Osteoblast (primary cell): ENCODE measurements at regions not wholly inside any gene's neighbourhood (a gene's known extent, or its start where the extent isn't known, plus 50 kb on each side); places are given as distances from the start of the nearest gene placed in this dataset.

ENCODE experiments used
- DNase-seq: peaks from one replicate; pipeline ENCODE4 v3.0.0; 2011; ENCODE audit warnings: low spot score, mixed read lengths; ENCODE audit not compliant: insufficient read length; ENCODE audit errors: missing footprints
- H2AFZ ChIP-seq: 2 replicates; pipeline ENCODE4 v1.6.0; 2011; ENCODE audit warnings: mild to moderate bottlenecking, low read length
- H3K27ac ChIP-seq: 2 replicates; pipeline ENCODE4 v1.5.1; 2011; ENCODE audit warnings: mild to moderate bottlenecking, low read depth, low read length, moderate library complexity
- H3K27me3 ChIP-seq: 2 replicates; pipeline ENCODE4 v1.6.0; 2012; ENCODE audit warnings: mild to moderate bottlenecking, control low read depth, inconsistent platforms, low read length, moderate library complexity; ENCODE audit not compliant: insufficient read depth
- H3K36me3 ChIP-seq: 2 replicates; pipeline ENCODE4 v1.5.1; 2011; ENCODE audit warnings: mild to moderate bottlenecking, low read length, control low read depth, moderate library complexity; ENCODE audit not compliant: insufficient read depth
- H3K4me1 ChIP-seq: 2 replicates; pipeline ENCODE4 v1.5.1; 2011; ENCODE audit warnings: mild to moderate bottlenecking, low read length, control low read depth, moderate library complexity; ENCODE audit not compliant: insufficient read depth
- H3K4me2 ChIP-seq: 2 replicates; pipeline ENCODE4 v1.6.0; 2011; ENCODE audit warnings: mild to moderate bottlenecking, low read length; ENCODE audit not compliant: insufficient read depth
- H3K4me3 ChIP-seq: fragments of 200-600 bp; sonication (generic); 3 replicates; pipeline ENCODE4 v1.5.1; 2012; ENCODE audit warnings: mild to moderate bottlenecking, low read length, inconsistent platforms; ENCODE audit not compliant: insufficient read depth
- H3K79me2 ChIP-seq: 2 replicates; pipeline ENCODE4 v1.6.0; 2012; ENCODE audit warnings: mild to moderate bottlenecking, low read length, control low read depth, inconsistent platforms; ENCODE audit not compliant: insufficient read depth
- H3K9me3 ChIP-seq: 2 replicates; pipeline ENCODE4 v1.5.1; 2011; ENCODE audit warnings: low read depth, low read length, control low read depth
- H4K20me1 ChIP-seq: 2 replicates; pipeline ENCODE4 v1.6.0; 2012; ENCODE audit warnings: mild to moderate bottlenecking, low read length, control low read depth; ENCODE audit not compliant: insufficient read depth
- TF ChIP-seq, protein P1 (sequence below): IDR thresholded peaks from 2 replicates; pipeline ENCODE4 v1.5.1; 2011; ENCODE audit warnings: mild to moderate bottlenecking, low read depth, low read length, moderate library complexity; ENCODE audit errors: extremely low read depth

DNA sequence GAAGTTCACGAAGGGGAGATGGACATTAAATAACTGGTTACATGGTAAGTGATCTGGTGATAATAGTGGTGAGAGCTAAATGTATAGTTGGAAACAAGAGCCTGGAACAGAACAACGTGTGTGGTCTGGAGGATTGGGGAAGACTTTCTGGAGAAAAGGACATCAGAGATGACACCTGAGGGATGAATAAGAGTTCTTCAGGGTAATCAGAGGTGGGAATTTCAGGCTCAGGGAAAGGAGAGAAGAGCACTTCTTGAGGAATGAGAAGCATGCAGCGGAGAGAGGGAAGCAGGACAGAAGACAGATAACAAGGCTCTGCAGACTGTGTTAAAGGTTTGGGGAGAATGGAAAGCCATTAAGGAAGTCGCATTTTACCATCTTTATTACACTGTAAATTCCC, 450.7 kb downstream of the TNS1 start:
- Histone ChIP-seq H2AFZ (no peak overlapping the region), H3K79me2 (no peaks in the 10 kb centered on the region), H3K9me3 (no peaks in the 10 kb centered on the region), H3K27me3 (no peaks in the 10 kb centered on the region), H3K4me2 (peak overlapping the region; percentile 35), H4K20me1 (no peaks in the 10 kb centered on the region), H3K4me3 (no peak overlapping the region), H3K4me1 (peaks cover 37% of the 10 kb centered on the region), H3K36me3 (no peaks in the 10 kb centered on the region), H3K27ac (no peak overlapping the region)
- TF ChIP-seq, protein P1, sequence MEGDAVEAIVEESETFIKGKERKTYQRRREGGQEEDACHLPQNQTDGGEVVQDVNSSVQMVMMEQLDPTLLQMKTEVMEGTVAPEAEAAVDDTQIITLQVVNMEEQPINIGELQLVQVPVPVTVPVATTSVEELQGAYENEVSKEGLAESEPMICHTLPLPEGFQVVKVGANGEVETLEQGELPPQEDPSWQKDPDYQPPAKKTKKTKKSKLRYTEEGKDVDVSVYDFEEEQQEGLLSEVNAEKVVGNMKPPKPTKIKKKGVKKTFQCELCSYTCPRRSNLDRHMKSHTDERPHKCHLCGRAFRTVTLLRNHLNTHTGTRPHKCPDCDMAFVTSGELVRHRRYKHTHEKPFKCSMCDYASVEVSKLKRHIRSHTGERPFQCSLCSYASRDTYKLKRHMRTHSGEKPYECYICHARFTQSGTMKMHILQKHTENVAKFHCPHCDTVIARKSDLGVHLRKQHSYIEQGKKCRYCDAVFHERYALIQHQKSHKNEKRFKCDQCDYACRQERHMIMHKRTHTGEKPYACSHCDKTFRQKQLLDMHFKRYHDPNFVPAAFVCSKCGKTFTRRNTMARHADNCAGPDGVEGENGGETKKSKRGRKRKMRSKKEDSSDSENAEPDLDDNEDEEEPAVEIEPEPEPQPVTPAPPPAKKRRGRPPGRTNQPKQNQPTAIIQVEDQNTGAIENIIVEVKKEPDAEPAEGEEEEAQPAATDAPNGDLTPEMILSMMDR = no peak
- DNase-seq = no peak

- TF ChIP-seq, protein P1 = no peak
- Histone ChIP-seq H3K9me3 (no peaks in the 10 kb centered on the region), H3K4me3 (no peak overlapping the region), H3K27me3 (no peaks in the 10 kb centered on the region), H4K20me1 (no peaks in the 10 kb centered on the region), H3K36me3 (no peaks in the 10 kb centered on the region), H3K27ac (no peak overlapping the region), H2AFZ (no peak overlapping the region), H3K79me2 (no peaks in the 10 kb centered on the region), H3K4me1 (peaks cover 37% of the 10 kb centered on the region), H3K4me2 (peak overlapping the region; percentile 35)
- peak; percentile 56 for DNase-seq
These were observed 451.4 kb downstream of the TNS1 start for GRCh38 chr2:217551252-217551899.

DNA sequence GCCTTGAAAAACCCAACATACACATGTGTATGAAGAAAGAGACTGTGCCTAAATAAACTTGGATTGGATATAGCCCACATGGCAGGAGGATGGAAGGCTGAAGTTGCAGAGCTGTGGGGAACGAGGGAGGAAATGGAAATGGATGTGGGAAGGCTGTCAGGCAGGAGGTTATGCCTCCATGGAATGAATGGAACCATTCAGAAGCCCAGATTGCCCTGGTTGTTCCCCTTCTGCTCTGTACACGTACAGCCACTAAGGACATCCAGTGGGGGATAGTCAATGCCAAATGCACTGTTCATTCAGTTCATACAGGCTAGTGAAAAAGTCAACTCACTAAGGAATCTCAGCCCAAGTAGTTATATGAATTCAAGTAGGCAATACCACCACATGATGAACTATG, 463.7 kb downstream of the TNS1 start:
- TF ChIP-seq, protein P1 = no peak
- no peaks in the 10 kb centered on the region for H4K20me1 ChIP-seq
- no peak overlapping the region for H3K4me2 ChIP-seq
- no peaks in the 10 kb centered on the region for H3K79me2 ChIP-seq
- DNase-seq = no peak
- H2AFZ ChIP-seq = no peak overlapping the region
- H3K36me3 ChIP-seq = no peaks in the 10 kb centered on the region
- H3K27ac ChIP-seq = no peak overlapping the region
- H3K4me1 ChIP-seq = no peaks in the 10 kb centered on the region
- H3K4me3 ChIP-seq = no peak overlapping the region
- H3K9me3 ChIP-seq = no peaks in the 10 kb centered on the region
- H3K27me3 ChIP-seq = peaks cover 35% of the 10 kb centered on the region

- no peak overlapping the region for H3K27ac ChIP-seq
- no peaks in the 10 kb centered on the region for H4K20me1 ChIP-seq
- no peak overlapping the region for H3K4me3 ChIP-seq
- H3K4me1 ChIP-seq = no peaks in the 10 kb centered on the region
- peaks cover 39% of the 10 kb centered on the region for H3K27me3 ChIP-seq
- DNase-seq = no peak
- H3K79me2 ChIP-seq = no peaks in the 10 kb centered on the region
- H2AFZ ChIP-seq = no peak overlapping the region
- H3K4me2 ChIP-seq = no peak overlapping the region
- H3K36me3 ChIP-seq = no peaks in the 10 kb centered on the region
- no peaks in the 10 kb centered on the region for H3K9me3 ChIP-seq
- TF ChIP-seq, protein P1 = no peak
These were observed 464.1 kb downstream of the TNS1 start for GRCh38 chr2:217538719-217539118.
